IMR-90 (cell line): ENCODE measurements at regions not wholly inside any gene's neighbourhood (a gene's known extent, or its start where the extent isn't known, plus 50 kb on each side); places are given as distances from the start of the nearest gene placed in this dataset.

Experiments used
- ATAC-seq: fragments of 200-7000 bp; cut with Tn5 transposase; 2 replicates; pipeline ENCODE4 v1.9.1; 2020; ENCODE audit warnings: low read depth, mild to moderate bottlenecking, moderate library complexity
- BruUV-seq: library from RNA; stranded (reverse); fragments of 400-500 nt; replicated peaks from 2 replicates; lab custom pipeline; 2021; lab: Mats Ljungman, UMichigan
- CTCF ChIA-PET: fragments of 300-600 bp; formaldehyde crosslinking; extraction: SDS; loops from one replicate; lab custom pipeline; 2021; ENCODE audit warnings: antibody characterized with exemption; lab: Yijun Ruan, JAX
- POLR2A ChIA-PET: fragments of 300-600 bp; sonication (Branson Sonifier 250); formaldehyde crosslinking; loops from one replicate; lab custom pipeline; 2022; ENCODE audit warnings: antibody characterized with exemption; ENCODE audit not compliant: unreplicated experiment; lab: Charles Lee
- DNase-seq: peaks from one replicate; pipeline ENCODE4 v3.0.0; 2013
- H2AFZ ChIP-seq: replicated peaks from 2 replicates; pipeline ENCODE3; 2013; ENCODE audit warnings: low read length, mild to moderate bottlenecking; ENCODE audit not compliant: poor library complexity
- H2AK5ac ChIP-seq: 2 replicates; pipeline ENCODE4 v1.6.1; 2013; ENCODE audit warnings: low read depth, low read length, inconsistent platforms
- H2AK9ac ChIP-seq: replicated peaks from 2 replicates; pipeline ENCODE3; 2013; ENCODE audit warnings: mild to moderate bottlenecking, low read depth, low read length, moderate library complexity; ENCODE audit not compliant: poor library complexity
- H2BK120ac ChIP-seq: 2 replicates; pipeline ENCODE4 v1.6.1; 2013; ENCODE audit warnings: low read depth, low read length, inconsistent platforms
- H2BK15ac ChIP-seq: 3 replicates; pipeline ENCODE4 v1.6.1; 2013; ENCODE audit warnings: low read depth, low read length, inconsistent platforms
- H2BK20ac ChIP-seq: 2 replicates; pipeline ENCODE4 v1.6.1; 2013; ENCODE audit warnings: low read depth, mild to moderate bottlenecking, inconsistent platforms, low read length, moderate library complexity
- H2BK5ac ChIP-seq: 2 replicates; pipeline ENCODE4 v1.6.1; 2013; ENCODE audit warnings: mild to moderate bottlenecking, low read depth, low read length, inconsistent platforms; ENCODE audit not compliant: poor library complexity, severe bottlenecking
- H3K14ac ChIP-seq: replicated peaks from 2 replicates; pipeline ENCODE4 v1.6.1; 2013; ENCODE audit warnings: low read depth, low read length, inconsistent platforms
- H3K18ac ChIP-seq: 2 replicates; pipeline ENCODE4 v1.6.1; 2013; ENCODE audit warnings: low read depth, low read length, control low read depth
- H3K23ac ChIP-seq: 2 replicates; pipeline ENCODE4 v1.6.1; 2013; ENCODE audit warnings: low read depth, low read length, inconsistent platforms
- H3K27ac ChIP-seq: 2 replicates; pipeline ENCODE4 v1.5.1; 2013; ENCODE audit warnings: mild to moderate bottlenecking, control low read depth, low read length; ENCODE audit not compliant: insufficient read depth
- H3K27me3 ChIP-seq: 2 replicates; pipeline ENCODE4 v1.6.1; 2013; ENCODE audit warnings: low read length; ENCODE audit not compliant: control insufficient read depth, insufficient read depth
- H3K36me3 ChIP-seq: 2 replicates; pipeline ENCODE4 v1.6.1; 2013; ENCODE audit warnings: low read length, mixed read lengths; ENCODE audit not compliant: control insufficient read depth, insufficient read depth
- H3K4ac ChIP-seq: 2 replicates; pipeline ENCODE4 v1.6.1; 2013; ENCODE audit warnings: low read depth, low read length, inconsistent platforms
- H3K4me1 ChIP-seq: 2 replicates; pipeline ENCODE4 v1.6.1; 2013; ENCODE audit warnings: low read length, mixed read lengths; ENCODE audit not compliant: control insufficient read depth, insufficient read depth
- H3K4me2 ChIP-seq: 2 replicates; pipeline ENCODE4 v1.6.1; 2013; ENCODE audit warnings: low read depth, mild to moderate bottlenecking, control low read depth, low read length, moderate library complexity
- H3K4me3 ChIP-seq: 2 replicates; pipeline ENCODE4 v1.5.1; 2013; ENCODE audit warnings: low read depth, mild to moderate bottlenecking, control low read depth, low read length, moderate library complexity; ENCODE audit not compliant: insufficient read depth
- H3K56ac ChIP-seq: 2 replicates; pipeline ENCODE4 v1.6.1; 2013; ENCODE audit warnings: low read length, inconsistent platforms; ENCODE audit not compliant: insufficient read depth; ENCODE audit errors: extremely low read depth
- H3K79me1 ChIP-seq, 2 experiments: 2 replicates each; pipeline ENCODE4 v1.6.1; 2013; ENCODE audit warnings: low read length in 2 of 2, inconsistent platforms in 1 of 2, low read depth in 1 of 2
- H3K9ac ChIP-seq: 2 replicates; pipeline ENCODE4 v1.6.1; 2013; ENCODE audit warnings: low read depth, low read length, control low read depth
- H3K9me1 ChIP-seq: 2 replicates; pipeline ENCODE4 v1.6.1; 2013; ENCODE audit warnings: low read length, inconsistent platforms; ENCODE audit not compliant: insufficient read depth
- H3K9me3 ChIP-seq: 2 replicates; pipeline ENCODE4 v1.6.1; 2013; ENCODE audit warnings: low read length; ENCODE audit not compliant: control insufficient read depth, insufficient read depth
- H4K20me1 ChIP-seq: 2 replicates; pipeline ENCODE4 v1.6.1; 2013; ENCODE audit warnings: low read length, inconsistent platforms; ENCODE audit not compliant: insufficient read depth
- H4K5ac ChIP-seq: 2 replicates; pipeline ENCODE4 v1.6.1; 2013; ENCODE audit warnings: mild to moderate bottlenecking, low read depth, low read length, control low read depth
- H4K8ac ChIP-seq, 2 experiments: 2 replicates each; pipeline ENCODE4 v1.6.1; 2013; ENCODE audit warnings: low read depth in 2 of 2, low read length in 2 of 2, control low read depth in 1 of 2, inconsistent platforms in 1 of 2
- H4K91ac ChIP-seq: 2 replicates; pipeline ENCODE4 v1.6.1; 2013; ENCODE audit warnings: low read depth, low read length, inconsistent platforms; ENCODE audit not compliant: insufficient read depth
- CHD1 ChIP-seq: IDR thresholded peaks from 2 replicates; pipeline ENCODE4 v1.6.1; 2012; ENCODE audit warnings: low read depth, low read length, improper control_type of control experiment
- POLR2A ChIP-seq: IDR thresholded peaks from 2 replicates; pipeline ENCODE4 v1.6.1; 2012; ENCODE audit warnings: mild to moderate bottlenecking, low read depth, low read length
- WGBS, 2 experiments: methylation state at CpG; one replicate each; pipeline versions ENCODE4 v1.1.5 to v1.1.7; 2013; ENCODE audit warnings: missing lambda C conversion rate in 2 of 2; ENCODE audit not compliant: insufficient read length in 1 of 2; ENCODE audit errors: extremely low coverage in 2 of 2; 5-methylcytosine and 5-hydroxymethylcytosine counted together
- dilution Hi-C: fragments of 300-500 bp; cut with HindIII; formaldehyde crosslinking; loops from one replicate; pipeline ENCODE4 v1.14.3; 2018; ENCODE audit warnings: low sequenced_read_pairs; ENCODE audit not compliant: unreplicated experiment
- in situ Hi-C: fragments of 300-500 bp; cut with MboI; formaldehyde crosslinking; loops from 3 replicates; pipeline ENCODE4 v1.14.3; 2019; ENCODE audit warnings: low sequenced_read_pairs, inconsistent platforms, mixed read lengths
- intact Hi-C: fragments of 100-400 bp; cut with micrococcal nuclease; formaldehyde crosslinking; loops from 2 replicates; pipeline ENCODE4 v1.10.0; 2022

- no peaks in the 10 kb centered on the region for H4K20me1 ChIP-seq
- no peaks in the 10 kb centered on the region for H3K9me1 ChIP-seq
- H3K4ac ChIP-seq: peak overlapping the region; percentile 49; the same call in 1 of the 2 replicates
- H2AK5ac ChIP-seq: peak overlapping the region; percentile 39; the same call in 1 of the 2 replicates
- peak overlapping the region; percentile 63; the same call in 2 of the 3 replicates for H2BK15ac ChIP-seq
- CTCF ChIA-PET: interaction anchor here (1.2 kb wide), 1 partner anchor 10 kb away, joined by 3 read pairs; no protein-coding TSS in a partner anchor
- no peak overlapping the region; the same call in 1 of the 2 replicates for H3K14ac ChIP-seq
- H3K27me3 ChIP-seq: peaks cover 20% of the 10 kb centered on the region
- H3K36me3 ChIP-seq: no peaks in the 10 kb centered on the region
- BruUV-seq: no TSS peak
- dilution Hi-C loops: no loop called here
- H4K91ac ChIP-seq: peak overlapping the region; percentile 26; the same call in 1 of the 2 replicates
- intact Hi-C loops: loop anchor here (2.0 kb wide), 1 partner anchor 249 kb away; no protein-coding TSS in a partner anchor
- peak overlapping the region; percentile 28; the same call in 1 of the 2 replicates for H3K23ac ChIP-seq
- ATAC-seq: no peak
- peak overlapping the region in 1 of 2 experiments; percentile 54; a peak in 3 of 4 replicates for H4K8ac ChIP-seq
- peak overlapping the region; percentile 77; the same call in 1 of the 2 replicates for H4K5ac ChIP-seq
- H3K4me2 ChIP-seq: no peak overlapping the region
- H3K4me3 ChIP-seq: no peak overlapping the region
- peak overlapping the region; percentile 89; the same call in 1 of the 2 replicates for H2BK20ac ChIP-seq
- no peak overlapping the region for H3K9ac ChIP-seq
- H2BK5ac ChIP-seq: no peak overlapping the region
- peak overlapping the region; percentile 82 for H2BK120ac ChIP-seq
- peak overlapping the region; percentile 79 for H3K18ac ChIP-seq
- no peaks in the 10 kb centered on the region for H3K79me1 ChIP-seq
- H2AK9ac ChIP-seq: no peak overlapping the region
- no peak overlapping the region for H3K27ac ChIP-seq
- H2AFZ ChIP-seq: no peak overlapping the region
- no peak overlapping the region for H3K56ac ChIP-seq
- DNase-seq: no peak
- peaks cover 10% of the 10 kb centered on the region for H3K4me1 ChIP-seq
- H3K9me3 ChIP-seq: peaks cover 2% of the 10 kb centered on the region; the same call in 1 of the 2 replicates
- no CpG with 5 or more reads among the region's 1 CpG for WGBS, 2 experiments
- POLR2A ChIA-PET: interaction anchor here (1.3 kb wide), 1 partner anchor 10 kb away, joined by 3 read pairs; no protein-coding TSS in a partner anchor
- in situ Hi-C loops: loop anchor here (25.0 kb wide), 1 partner anchor 914 kb away; no protein-coding TSS in a partner anchor
- no peak for TF ChIP-seq POLR2A
- TF ChIP-seq CHD1: no peak
Measured at GRCh38 chr4:74625981-74626380, 168.3 kb downstream of the BTC start.
